ENCODE measurements at regions not wholly inside any gene's neighbourhood (a gene's known extent, or its start where the extent isn't known, plus 50 kb on each side); places are given as distances from the start of the nearest gene placed in this dataset.

GRCh38 chr9:78778861-78779374 is 482.0 kb downstream of the PSAT1 start:
- no peak for TF ChIP-seq CTCF (IDR thresholded peaks at IDR 0.05)
- no peak for TF ChIP-seq EP300 (IDR thresholded peaks at IDR 0.05)
